ENCODE measurements at regions not wholly inside any gene's neighbourhood (a gene's known extent, or its start where the extent isn't known, plus 50 kb on each side); places are given as distances from the start of the nearest gene placed in this dataset.

DNA sequence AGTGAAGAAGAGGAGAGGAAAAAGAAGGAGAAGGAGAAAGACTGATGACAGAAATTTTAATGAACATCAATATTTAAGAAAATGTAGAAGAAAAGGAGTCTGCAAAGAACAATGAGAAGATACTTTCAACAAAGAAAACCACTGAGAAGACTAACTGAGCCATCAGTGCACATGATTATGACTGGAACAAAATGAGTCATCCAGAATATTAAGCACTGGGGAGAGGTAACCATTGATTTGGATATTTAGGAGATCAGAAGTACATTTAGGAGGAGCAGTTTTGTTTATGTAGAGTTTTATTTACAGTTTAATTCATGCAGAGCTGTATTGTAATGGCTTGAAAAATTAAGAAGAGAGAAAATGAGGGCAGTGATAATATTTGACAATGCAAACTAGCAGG is 159.1 kb downstream of the C12orf50 start:
- no peak for TF ChIP-seq POLR2A (IDR thresholded peaks at IDR 0.05)
- TF ChIP-seq, protein P1, sequence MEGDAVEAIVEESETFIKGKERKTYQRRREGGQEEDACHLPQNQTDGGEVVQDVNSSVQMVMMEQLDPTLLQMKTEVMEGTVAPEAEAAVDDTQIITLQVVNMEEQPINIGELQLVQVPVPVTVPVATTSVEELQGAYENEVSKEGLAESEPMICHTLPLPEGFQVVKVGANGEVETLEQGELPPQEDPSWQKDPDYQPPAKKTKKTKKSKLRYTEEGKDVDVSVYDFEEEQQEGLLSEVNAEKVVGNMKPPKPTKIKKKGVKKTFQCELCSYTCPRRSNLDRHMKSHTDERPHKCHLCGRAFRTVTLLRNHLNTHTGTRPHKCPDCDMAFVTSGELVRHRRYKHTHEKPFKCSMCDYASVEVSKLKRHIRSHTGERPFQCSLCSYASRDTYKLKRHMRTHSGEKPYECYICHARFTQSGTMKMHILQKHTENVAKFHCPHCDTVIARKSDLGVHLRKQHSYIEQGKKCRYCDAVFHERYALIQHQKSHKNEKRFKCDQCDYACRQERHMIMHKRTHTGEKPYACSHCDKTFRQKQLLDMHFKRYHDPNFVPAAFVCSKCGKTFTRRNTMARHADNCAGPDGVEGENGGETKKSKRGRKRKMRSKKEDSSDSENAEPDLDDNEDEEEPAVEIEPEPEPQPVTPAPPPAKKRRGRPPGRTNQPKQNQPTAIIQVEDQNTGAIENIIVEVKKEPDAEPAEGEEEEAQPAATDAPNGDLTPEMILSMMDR (IDR thresholded peaks at IDR 0.05), result no peak
